ENCODE measurements at regions not wholly inside any gene's neighbourhood (a gene's known extent, or its start where the extent isn't known, plus 50 kb on each side); places are given as distances from the start of the nearest gene placed in this dataset.

- no peak for DNase-seq
Observed at GRCh38 chr7:33701927-33702326, 203.4 kb upstream of the BMPER start.

- DNase-seq: no peak
Observed at GRCh38 chr7:33702514-33703054, 202.8 kb upstream of the BMPER start.

GRCh38 chr7:33705333-33705833 is 200.0 kb upstream of the BMPER start:
- no peak for DNase-seq

GRCh38 chr7:33706186-33706585 is 199.2 kb upstream of the BMPER start:
- DNase-seq: no peak

- DNase-seq: no peak
Observed at GRCh38 chr7:33706771-33707200, 198.6 kb upstream of the BMPER start.

- no peak for DNase-seq
Observed at GRCh38 chr7:33707427-33707826, 197.9 kb upstream of the BMPER start.

GRCh38 chr7:33710608-33711007 is 194.7 kb upstream of the BMPER start:
- DNase-seq: no peak

GRCh38 chr7:33711231-33712019 is 193.9 kb upstream of the BMPER start:
- no peak for DNase-seq

GRCh38 chr7:33712020-33712414 is 193.3 kb upstream of the BMPER start:
- no peak for DNase-seq

GRCh38 chr7:33714208-33714607 is 191.1 kb upstream of the BMPER start:
- no peak for DNase-seq

GRCh38 chr7:33716581-33717477 is 188.5 kb upstream of the BMPER start:
- peak; percentile 50 for DNase-seq

GRCh38 chr7:33719059-33719581 is 186.2 kb upstream of the BMPER start:
- no peak for DNase-seq

GRCh38 chr7:33720139-33720538 is 185.2 kb upstream of the BMPER start:
- no peak for DNase-seq

GRCh38 chr7:33720870-33721269 is 184.5 kb upstream of the BMPER start:
- no peak for DNase-seq

- no peak for DNase-seq
Observed at GRCh38 chr7:33721895-33722294, 183.4 kb upstream of the BMPER start.

- DNase-seq: no peak
Observed at GRCh38 chr7:33722383-33723101, 182.8 kb upstream of the BMPER start.

- no peak for DNase-seq
Observed at GRCh38 chr7:33724201-33724600, 181.1 kb upstream of the BMPER start.

- peak; percentile 52 for DNase-seq
Observed at GRCh38 chr7:33725111-33726025, 180.0 kb upstream of the BMPER start.

- DNase-seq: no peak
Observed at GRCh38 chr7:33726582-33726981, 178.8 kb upstream of the BMPER start.

- DNase-seq: no peak
Observed at GRCh38 chr7:33727315-33727714, 178.0 kb upstream of the BMPER start.

- DNase-seq: no peak
Observed at GRCh38 chr7:33728873-33729551, 176.3 kb upstream of the BMPER start.

Data from hematopoietic multipotent progenitor cell treated with erythropoietin and hydrocortisone succinate and interleukin-3 and kit ligand, for 6 days (in vitro differentiated cells).